Coronary artery (tissue), 2 donors: ENCODE measurements at regions not wholly inside any gene's neighbourhood (a gene's known extent, or its start where the extent isn't known, plus 50 kb on each side); places are given as distances from the start of the nearest gene placed in this dataset.

Experiments
- DNase-seq: peaks from one replicate; pipeline ENCODE4 v3.0.0-alpha.2; 2017; ENCODE audit warnings: low spot score
- H3K27ac ChIP-seq, 2 donors: fragments of 200-600 bp; sonication (generic); one replicate each; pipeline ENCODE4 v1.5.1; 2016 to 2019
- H3K4me3 ChIP-seq: fragments of 200-600 bp; sonication (generic); 2 replicates; pipeline ENCODE4 v1.5.1; 2016; ENCODE audit warnings: mild to moderate bottlenecking, moderate library complexity
- CTCF ChIP-seq: fragments of 200-600 bp; sonication (generic); IDR thresholded peaks from one replicate; pipeline ENCODE4 v1.5.1; 2019; ENCODE audit warnings: antibody characterized with exemption

- Histone ChIP-seq H3K27ac (no peak overlapping the region), H3K4me3 (no peak overlapping the region)
- no peak for TF ChIP-seq CTCF
- no peak for DNase-seq
Measured at GRCh38 chr4:114072781-114073180, 93.3 kb upstream of the ARSJ start.

- no peak overlapping the region for H3K27ac ChIP-seq
- no peak for TF ChIP-seq CTCF
Measured at GRCh38 chr4:114076899-114077570, 97.6 kb upstream of the ARSJ start.

GRCh38 chr4:114077610-114078009 lies 98.2 kb upstream of the ARSJ start:
- DNase-seq, result no peak
- Histone ChIP-seq H3K4me3 (no peak overlapping the region), H3K27ac (no peak overlapping the region)
- TF ChIP-seq CTCF, result no peak

More at GRCh38 chr4:114076899-114077570, 97.6 kb upstream of the ARSJ start:
- no peak for DNase-seq
- H3K4me3 ChIP-seq, result no peak overlapping the region

GRCh38 chr4:114078636-114079035 lies 99.2 kb upstream of the ARSJ start:
- Histone ChIP-seq H3K4me3 (no peak overlapping the region), H3K27ac (no peak overlapping the region)
- no peak for TF ChIP-seq CTCF
- DNase-seq, result no peak

GRCh38 chr4:114081783-114082182 lies 102.3 kb upstream of the ARSJ start:
- Histone ChIP-seq H3K4me3 (no peak overlapping the region), H3K27ac (no peak overlapping the region)
- DNase-seq, result no peak
- TF ChIP-seq CTCF, result no peak

GRCh38 chr4:114082348-114082747 lies 102.9 kb upstream of the ARSJ start:
- Histone ChIP-seq H3K4me3 (no peak overlapping the region), H3K27ac (no peak overlapping the region)
- DNase-seq, result no peak
- no peak for TF ChIP-seq CTCF

GRCh38 chr4:114085611-114086345 lies 106.3 kb upstream of the ARSJ start:
- no peak overlapping the region for H3K27ac ChIP-seq
- no peak for TF ChIP-seq CTCF
- H3K4me3 ChIP-seq, result no peak overlapping the region
- DNase-seq, result no peak
